H54 (cell line): ENCODE measurements at regions not wholly inside any gene's neighbourhood (a gene's known extent, or its start where the extent isn't known, plus 50 kb on each side); places are given as distances from the start of the nearest gene placed in this dataset.

ENCODE experiments used
- DNase-seq: peaks from one replicate; pipeline ENCODE4 v3.0.0; 2011; ENCODE audit warnings: low spot score, mixed read lengths; ENCODE audit not compliant: insufficient read length
- FAIRE-seq: peaks from 3 replicates; lab custom pipeline; 2011; peaks lifted over from hg19 to GRCh38; lab: Jason Lieb, UNC
- POLR2A ChIP-seq: IDR thresholded peaks from 2 replicates; pipeline ENCODE4 v1.6.1; 2011; ENCODE audit warnings: low read depth, mild to moderate bottlenecking, low read length

DNA sequence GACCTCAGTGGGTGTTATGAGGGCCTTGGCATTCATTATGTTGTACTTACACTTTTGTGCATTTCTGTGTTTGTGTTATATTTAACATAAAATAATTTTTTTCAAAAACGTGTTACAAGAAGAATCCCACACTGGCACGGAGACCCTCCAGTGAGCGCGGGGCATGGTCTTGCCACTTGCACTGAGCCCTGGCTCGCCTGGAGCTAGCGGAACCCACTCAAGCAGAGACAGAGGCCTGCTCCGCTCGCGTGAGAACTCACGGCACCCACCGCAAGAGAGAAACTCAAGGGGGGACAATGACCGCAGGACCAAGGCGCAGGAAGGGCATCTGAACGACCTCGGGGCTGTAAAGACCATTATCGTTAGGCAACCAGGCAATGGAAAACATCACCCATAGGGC, 248.0 kb upstream of the SOX11 start:
- FAIRE-seq (no peak), DNase-seq (no peak)
- TF ChIP-seq POLR2A = no peak

DNA sequence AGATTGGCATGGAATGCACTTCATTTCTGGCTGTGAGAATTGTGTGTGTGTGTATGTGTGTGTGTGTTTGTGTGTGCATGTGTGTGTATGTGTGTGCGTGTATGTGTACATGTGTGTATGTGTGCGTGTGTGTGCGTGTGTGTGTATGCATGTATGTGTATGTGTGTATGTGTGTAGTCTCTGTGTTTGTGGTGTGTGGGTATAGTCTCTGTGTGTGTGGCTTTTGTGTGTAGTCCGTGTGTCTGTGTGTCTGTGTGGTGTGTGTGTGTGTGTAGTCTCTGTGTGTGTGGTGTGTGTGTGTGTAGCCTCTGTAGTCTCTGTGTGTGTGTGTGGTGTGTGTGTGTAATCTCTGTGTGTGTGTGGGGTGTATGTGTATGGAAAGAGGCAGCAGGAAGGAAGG, 247.3 kb upstream of the SOX11 start:
- FAIRE-seq = no peak
- TF ChIP-seq POLR2A = no peak
- no peak for DNase-seq

DNA sequence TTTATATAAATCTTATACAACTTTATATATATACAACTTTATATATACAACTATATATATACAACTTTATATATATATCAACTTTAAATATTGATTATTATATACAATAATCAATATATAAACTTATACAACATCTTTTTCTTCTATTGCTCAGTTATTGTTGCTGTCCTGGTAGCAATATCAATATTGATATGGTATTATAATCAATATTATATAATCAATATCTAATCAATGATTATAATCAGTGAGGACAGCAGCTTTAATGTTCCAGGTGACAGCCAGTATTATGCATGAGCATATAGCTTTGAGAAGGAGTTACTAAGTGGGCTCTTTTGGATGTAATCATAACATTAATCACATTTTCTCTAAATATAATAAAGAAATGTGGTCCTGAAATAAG, 242.3 kb upstream of the SOX11 start:
- DNase-seq (no peak), FAIRE-seq (no peak)
- TF ChIP-seq POLR2A = no peak

DNA sequence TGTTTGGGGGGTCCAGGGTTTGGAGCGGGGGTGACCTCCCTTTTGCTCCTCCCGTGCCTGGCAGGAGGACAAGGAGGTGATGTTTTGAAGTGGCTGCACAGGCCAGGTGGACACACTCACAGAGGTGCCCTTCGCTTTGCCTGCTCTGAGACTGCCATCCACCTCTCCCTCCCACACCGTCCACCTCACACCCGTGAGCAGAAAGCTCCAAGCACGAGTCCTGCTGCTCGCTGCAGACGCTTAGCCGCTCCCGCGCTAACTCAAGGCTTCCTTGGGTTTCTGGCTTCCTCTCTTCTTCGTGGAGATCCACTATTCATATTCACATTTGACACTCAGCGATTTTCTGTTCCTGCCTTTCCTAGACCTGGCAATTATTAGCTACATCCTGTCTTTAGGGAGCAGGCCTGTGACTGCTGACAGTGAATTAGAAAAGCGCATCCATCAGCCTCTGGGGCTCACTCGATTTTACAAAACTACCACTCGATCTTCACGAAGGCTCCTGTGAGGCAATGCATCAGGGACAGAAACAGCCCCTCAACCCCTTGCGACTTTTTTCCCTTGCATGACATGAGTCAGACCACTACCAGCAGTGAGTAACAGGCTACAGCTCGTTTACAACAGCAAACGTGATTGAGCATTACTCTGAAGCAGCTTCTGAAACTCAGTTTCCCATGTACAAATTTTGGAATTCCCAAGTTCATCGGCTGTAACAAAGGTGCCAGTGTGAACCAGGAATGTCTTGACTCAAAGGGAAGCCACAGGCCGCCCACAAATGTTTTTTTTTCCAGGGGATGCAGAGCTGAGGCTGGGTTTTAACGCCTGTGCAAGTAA, 238.7 kb upstream of the SOX11 start:
- TF ChIP-seq POLR2A = no peak
- DNase-seq = no peak
- no peak for FAIRE-seq

DNA sequence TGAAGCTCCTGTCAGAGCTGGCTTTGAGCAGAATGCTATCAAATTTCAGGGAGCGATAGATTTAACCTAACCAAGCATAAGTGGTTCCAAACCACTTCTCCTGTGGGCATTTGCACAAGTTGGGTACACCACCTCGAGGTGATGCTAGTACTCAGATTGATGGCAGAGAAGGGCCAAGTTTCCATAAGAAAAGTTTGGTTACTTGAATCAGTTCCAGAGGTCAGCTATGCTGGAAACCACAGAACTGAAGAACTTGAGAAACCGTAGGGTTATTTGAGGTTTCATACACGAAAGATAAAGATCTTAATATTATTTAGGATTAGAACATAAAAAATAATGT, 238.2 kb upstream of the SOX11 start:
- no peak for TF ChIP-seq POLR2A
- DNase-seq (no peak), FAIRE-seq (no peak)

DNA sequence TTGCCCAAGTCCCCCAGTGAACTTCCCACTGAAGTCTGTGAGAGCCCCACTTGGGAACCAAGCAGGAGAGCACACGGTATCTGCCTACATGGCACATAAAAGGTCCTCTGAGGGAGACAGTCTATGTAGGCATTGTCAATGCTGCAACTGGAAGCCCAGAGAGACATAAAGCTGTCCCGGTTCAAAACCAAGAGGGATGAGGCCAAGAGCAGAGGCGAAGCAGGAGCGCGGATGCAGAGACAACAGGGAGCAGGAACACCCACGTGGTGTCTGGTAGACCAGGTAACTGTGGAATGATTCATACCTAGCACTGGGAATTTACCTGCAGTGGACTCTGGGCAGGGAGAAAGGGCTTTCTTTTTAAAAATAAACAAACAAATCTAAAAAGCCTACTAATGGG, 233.1 kb upstream of the SOX11 start:
- FAIRE-seq (no peak), DNase-seq (no peak)
- no peak for TF ChIP-seq POLR2A

DNA sequence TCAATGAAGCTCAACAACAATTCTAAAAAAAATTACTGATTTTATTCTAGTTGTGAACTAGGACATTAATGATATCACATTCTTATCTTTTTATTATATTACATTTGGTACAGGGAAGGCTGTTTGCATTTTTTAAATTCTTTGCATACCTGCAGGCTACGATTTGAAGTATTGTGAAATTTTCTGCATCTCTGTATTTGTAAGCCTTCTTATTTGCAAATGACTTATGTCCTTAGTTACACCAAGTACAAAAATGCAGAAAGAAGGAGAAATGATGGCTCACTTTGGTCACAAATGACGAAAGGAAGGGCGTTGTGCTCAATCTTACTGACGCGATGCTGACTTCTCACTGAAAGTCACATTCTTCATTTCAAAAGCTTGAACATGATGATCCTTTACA, 227.5 kb upstream of the SOX11 start:
- FAIRE-seq = no peak
- DNase-seq = no peak
- TF ChIP-seq POLR2A = no peak

DNA sequence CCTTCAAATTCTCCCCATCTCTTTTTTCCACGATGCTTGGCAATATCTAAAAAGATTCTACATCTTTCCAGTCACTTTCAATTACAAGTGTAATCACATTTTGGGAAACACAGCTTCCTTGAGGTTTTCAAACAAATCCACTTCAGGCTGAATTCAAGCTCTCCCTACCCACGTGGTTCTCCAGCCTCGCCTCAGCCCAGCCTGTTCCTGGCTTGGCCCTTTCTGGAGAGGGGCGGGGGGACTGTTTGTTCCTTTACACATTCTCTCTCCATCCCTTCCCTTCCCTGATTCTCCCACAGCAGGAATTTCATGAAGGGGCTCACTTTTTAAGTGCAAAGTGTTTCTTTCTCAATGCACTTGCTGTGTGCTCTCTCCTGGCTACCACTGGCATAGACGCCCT, 226.3 kb upstream of the SOX11 start:
- DNase-seq (no peak), FAIRE-seq (no peak)
- no peak for TF ChIP-seq POLR2A

DNA sequence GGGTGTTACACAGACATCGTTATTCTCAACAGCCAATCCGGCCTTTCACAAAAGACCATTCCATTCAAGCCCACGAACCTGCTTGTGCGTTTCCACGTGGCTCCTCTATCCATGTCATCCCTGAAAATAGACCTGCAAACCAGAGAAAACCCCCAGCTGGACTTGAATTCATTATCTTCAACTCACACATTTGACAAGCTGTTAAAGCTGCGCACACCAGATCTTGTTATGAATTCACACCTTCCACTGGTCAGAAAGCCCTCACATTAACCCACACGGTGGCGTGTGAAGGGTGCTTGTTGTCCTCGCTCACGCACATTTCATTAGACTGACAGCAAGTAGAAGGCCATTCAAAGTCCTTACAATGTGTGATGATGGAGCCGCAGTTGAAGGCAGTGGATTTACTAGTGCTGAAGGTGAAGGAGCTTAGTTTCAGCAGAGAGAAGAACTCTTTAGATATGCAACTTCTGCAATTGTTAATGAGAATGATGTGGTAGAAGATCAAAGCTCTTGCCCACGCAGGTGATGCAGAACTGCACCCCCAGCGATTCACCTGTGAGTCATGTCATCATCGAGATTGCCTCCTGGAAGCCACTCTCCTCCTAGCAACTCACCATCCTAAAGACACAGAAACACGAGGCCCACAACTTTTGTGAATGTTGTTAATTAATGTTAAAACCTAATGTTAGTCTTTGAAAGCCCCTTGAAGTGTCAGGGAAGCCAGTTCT, 224.8 kb upstream of the SOX11 start:
- FAIRE-seq = no peak
- no peak for DNase-seq
- TF ChIP-seq POLR2A = no peak

DNA sequence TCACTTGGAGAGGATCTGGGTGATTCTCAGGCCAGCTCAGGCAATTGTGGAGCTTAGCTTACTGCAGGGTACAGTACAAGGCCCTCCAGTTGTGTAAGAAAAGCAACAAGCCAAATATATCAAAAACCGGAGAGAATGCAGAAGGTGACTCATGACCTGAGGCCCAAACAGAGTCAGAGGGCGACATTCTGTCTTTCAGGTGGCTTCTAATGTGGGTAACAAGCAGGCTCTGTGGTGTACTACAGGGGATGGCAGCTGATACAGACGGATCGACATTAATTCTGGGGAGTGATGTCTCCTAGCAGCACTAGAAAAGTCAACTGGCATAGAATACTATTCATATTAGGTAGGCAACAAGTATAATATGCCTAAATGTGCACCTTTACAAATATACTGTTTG, 219.5 kb upstream of the SOX11 start:
- DNase-seq = no peak
- no peak for TF ChIP-seq POLR2A
- FAIRE-seq = no peak

DNA sequence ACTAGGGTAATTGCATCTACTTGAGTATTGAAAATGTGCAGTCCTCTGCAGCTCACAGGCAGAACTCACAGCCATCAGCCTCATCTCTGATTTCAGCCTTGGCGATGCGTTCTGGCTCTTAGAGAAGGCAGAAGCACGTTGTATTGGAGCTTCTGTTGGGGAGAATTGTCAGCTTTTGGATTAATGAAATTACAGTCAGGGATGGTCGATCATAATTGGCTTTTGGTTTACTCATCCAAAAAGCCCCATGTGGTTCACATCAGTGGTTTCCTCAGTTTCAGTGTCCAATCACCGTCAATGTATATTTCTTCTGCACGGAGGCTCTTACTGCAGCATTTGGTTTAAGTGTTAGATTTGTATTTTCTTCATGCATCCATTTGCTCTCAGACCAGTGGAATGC, 218.5 kb upstream of the SOX11 start:
- TF ChIP-seq POLR2A = no peak

DNA sequence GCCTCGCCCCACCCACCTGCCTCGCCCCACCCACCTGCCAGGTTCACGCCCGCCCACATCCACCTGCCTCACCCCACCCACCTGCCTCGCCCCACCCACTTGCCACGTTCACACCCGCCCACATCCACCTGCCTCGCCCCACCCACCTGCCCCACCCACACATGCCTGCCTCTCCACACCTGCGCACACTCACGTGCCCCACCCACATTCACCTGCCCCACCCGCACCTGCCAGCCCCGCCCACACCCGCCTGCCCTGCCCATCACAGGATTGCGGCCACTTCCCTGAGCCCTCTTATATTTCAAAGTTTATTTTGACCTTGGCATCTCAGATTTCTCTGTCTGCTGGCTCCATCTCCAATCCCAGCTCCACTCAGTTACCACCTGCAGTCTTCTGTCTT, 217.5 kb upstream of the SOX11 start:
- TF ChIP-seq POLR2A = no peak
- DNase-seq = no peak
- no peak for FAIRE-seq

More for the DNA sequence above, 218.5 kb upstream of the SOX11 start:
- FAIRE-seq = no peak
- no peak for DNase-seq

DNA sequence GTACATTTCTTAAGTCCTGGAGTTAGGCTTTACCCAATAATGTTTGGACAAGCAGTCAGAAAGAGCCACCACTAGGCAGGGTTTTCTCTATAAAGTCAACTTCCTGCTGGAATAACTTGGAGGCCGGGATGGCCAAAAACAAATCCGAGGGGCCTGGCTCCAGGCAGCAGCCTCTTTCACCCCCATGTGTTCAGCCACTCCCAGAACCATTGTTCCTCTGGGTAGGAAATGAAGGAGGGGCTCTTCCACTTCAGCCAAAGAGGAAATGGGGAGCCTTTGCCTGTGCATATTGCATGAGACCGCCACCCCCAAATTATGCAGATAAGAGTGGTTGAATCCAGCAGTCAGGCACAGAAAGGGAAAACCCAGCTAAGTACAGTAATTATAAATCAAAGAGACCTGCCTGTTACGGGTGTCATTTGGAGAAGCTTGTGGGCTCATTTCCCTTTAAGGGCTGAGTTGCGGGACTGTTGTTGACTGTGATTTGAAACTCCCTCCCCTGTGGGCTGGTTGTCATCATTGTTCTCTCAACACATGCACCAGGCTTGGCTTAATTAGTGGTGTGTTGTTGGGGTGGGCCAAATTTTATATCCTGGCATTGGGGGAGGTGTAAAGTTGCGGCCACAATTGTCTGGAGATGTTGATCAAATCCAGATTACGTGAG, 212.8 kb upstream of the SOX11 start:
- FAIRE-seq (no peak), DNase-seq (no peak)
- no peak for TF ChIP-seq POLR2A

DNA sequence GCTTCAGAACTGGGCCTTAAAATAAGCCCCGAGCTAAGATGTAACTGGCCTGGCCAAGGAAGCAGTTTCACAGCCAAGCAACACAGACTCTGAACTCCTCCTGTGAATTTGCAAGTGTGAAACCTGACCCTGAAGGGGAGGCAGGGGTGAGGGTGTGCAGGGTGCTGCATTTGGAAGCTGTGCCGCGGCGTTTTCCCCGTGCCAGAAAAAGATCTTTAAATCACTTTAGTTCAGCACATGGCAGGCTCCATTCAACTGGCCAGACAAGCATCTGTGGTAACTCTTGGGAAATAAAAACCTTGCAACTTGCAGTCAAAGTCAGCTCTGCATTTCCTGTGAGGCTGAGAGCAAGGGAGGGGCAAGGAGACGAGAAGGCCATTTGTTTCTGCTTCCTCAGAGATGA, 209.3 kb upstream of the SOX11 start:
- DNase-seq (no peak), FAIRE-seq (no peak)
- no peak for TF ChIP-seq POLR2A

DNA sequence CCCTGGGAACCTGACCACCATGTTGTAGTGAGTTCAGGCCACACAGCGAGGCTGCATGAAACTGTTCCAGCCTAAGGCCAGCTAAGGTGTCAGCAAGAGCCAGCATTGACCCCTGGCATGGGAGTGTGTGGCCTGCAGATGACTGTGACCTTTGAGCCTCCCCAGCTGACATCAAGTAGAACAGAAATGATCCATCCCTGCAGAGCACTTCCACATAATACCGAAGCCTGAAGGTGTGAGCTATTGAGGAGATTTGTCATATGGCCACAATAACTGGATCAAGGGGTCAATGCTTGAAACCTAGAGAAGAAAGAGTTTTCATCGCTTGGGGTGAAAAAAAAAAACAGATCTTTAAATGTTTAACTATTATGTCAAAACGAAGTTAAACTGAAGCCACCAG, 207.3 kb upstream of the SOX11 start:
- FAIRE-seq (no peak), DNase-seq (no peak)
- no peak for TF ChIP-seq POLR2A
